ENCODE measurements at regions not wholly inside any gene's neighbourhood (a gene's known extent, or its start where the extent isn't known, plus 50 kb on each side); places are given as distances from the start of the nearest gene placed in this dataset.

DNA sequence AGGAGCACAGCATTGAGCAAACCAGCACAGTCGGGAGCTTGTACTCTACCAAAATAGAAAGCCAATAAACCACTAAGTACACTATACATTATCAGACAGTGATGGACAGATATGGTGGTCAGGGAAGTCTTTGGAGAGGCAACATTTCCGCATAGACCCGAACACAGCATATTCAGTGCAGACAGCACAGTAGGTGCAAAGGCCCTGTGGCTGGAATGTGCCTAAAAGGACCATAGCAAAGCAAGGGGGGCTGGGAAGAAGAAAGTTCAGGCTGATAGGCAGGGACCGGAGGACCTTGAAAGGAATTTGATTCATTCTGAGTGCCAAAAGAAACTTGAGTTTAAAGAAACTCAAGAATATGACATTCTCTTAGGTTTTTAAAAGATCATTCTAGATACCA lies 92.0 kb upstream of the GALNT2 start:
- no peak for TF ChIP-seq POLR2AphosphoS5 (IDR thresholded peaks at IDR 0.05; ENCODE audit: borderline replicate concordance, low read depth, low read length)
- no peak for TF ChIP-seq EZH2 (IDR thresholded peaks at IDR 0.05)
- no peak for TF ChIP-seq FOXP2 (optimal IDR thresholded peaks at IDR 0.05; ENCODE audit: control extremely low read depth, extremely low read length, insufficient read depth)
